Activated B cell treated with CpG ODN at 0.5 μM for 24 hours (primary cell): ENCODE measurements at regions not wholly inside any gene's neighbourhood (a gene's known extent, or its start where the extent isn't known, plus 50 kb on each side); places are given as distances from the start of the nearest gene placed in this dataset.

Experiments used
- ATAC-seq: fragments of 200-7000 bp; cut with Tn5 transposase; one replicate; pipeline ENCODE4 v1.10.0; 2021; ENCODE audit warnings: low read depth, mild to moderate bottlenecking, moderate library complexity
- CTCF ChIA-PET: fragments of 350-600 bp; sonication (Branson Sonifier 250); formaldehyde crosslinking; loops from one replicate; lab custom pipeline; 2021; ENCODE audit warnings: antibody characterized with exemption; lab: Charles Lee
- POLR2A ChIA-PET: fragments of 350-600 bp; sonication (Branson Sonifier 250); formaldehyde crosslinking; loops from one replicate; lab custom pipeline; 2021; ENCODE audit warnings: antibody characterized with exemption; lab: Charles Lee
- DNase-seq: peaks from one replicate; pipeline ENCODE4 v3.0.0; 2022
- H3K27ac Mint-ChIP-seq: one replicate; pipeline ENCODE4 v1.8.0; 2020; ENCODE audit warnings: mixed read lengths
- H3K27me3 Mint-ChIP-seq: one replicate; pipeline ENCODE4 v1.8.0; 2021; ENCODE audit warnings: mixed read lengths
- H3K36me3 Mint-ChIP-seq: one replicate; pipeline ENCODE4 v1.8.0; 2021; ENCODE audit warnings: low read depth, mixed read lengths
- H3K4me1 Mint-ChIP-seq: one replicate; pipeline ENCODE4 v1.8.0; 2021; ENCODE audit warnings: mixed read lengths
- H3K4me3 Mint-ChIP-seq: one replicate; pipeline ENCODE4 v1.8.0; 2020; ENCODE audit warnings: mild to moderate bottlenecking, mixed read lengths
- H3K9me3 Mint-ChIP-seq: one replicate; pipeline ENCODE4 v1.8.0; 2020; ENCODE audit warnings: mixed read lengths
- CTCF ChIP-seq: fragments of 200-600 bp; IDR thresholded peaks from one replicate; pipeline ENCODE4 v1.8.0; 2022; ENCODE audit warnings: antibody characterized with exemption, mild to moderate bottlenecking
- intact Hi-C: fragments of 100-400 bp; cut with micrococcal nuclease; formaldehyde crosslinking; loops from one replicate; pipeline ENCODE4 v1.15.1; 2024

GRCh38 chr13:104595511-104595910 lies 1529.3 kb upstream of the SLC10A2 start:
- Mint-ChIP-seq H3K27ac (no peak overlapping the region), H3K4me3 (no peak overlapping the region), H3K4me1 (no peaks in the 10 kb centered on the region), H3K27me3 (no peaks in the 10 kb centered on the region), H3K36me3 (no peaks in the 10 kb centered on the region), H3K9me3 (no peaks in the 10 kb centered on the region)
- ChIA-PET POLR2A (no interaction called here), CTCF (no interaction called here)
- DNase-seq (no peak), ATAC-seq (no peak)
- TF ChIP-seq CTCF: no peak
- intact Hi-C loops: no loop called here

GRCh38 chr13:104594806-104595205 lies 1528.6 kb upstream of the SLC10A2 start:
- no peaks in the 10 kb centered on the region for H3K36me3 Mint-ChIP-seq
- no peaks in the 10 kb centered on the region for H3K27me3 Mint-ChIP-seq
- no peak for ATAC-seq
- H3K4me1 Mint-ChIP-seq: no peaks in the 10 kb centered on the region
- ChIA-PET POLR2A (no interaction called here), CTCF (no interaction called here)
- intact Hi-C loops: no loop called here
- H3K27ac Mint-ChIP-seq: no peak overlapping the region
- H3K4me3 Mint-ChIP-seq: no peak overlapping the region
- no peaks in the 10 kb centered on the region for H3K9me3 Mint-ChIP-seq
- no peak for TF ChIP-seq CTCF
- DNase-seq: no peak

- DNase-seq (no peak), ATAC-seq (no peak)
- ChIA-PET CTCF (no interaction called here), POLR2A (no interaction called here)
- H3K9me3 Mint-ChIP-seq: no peaks in the 10 kb centered on the region
- no peaks in the 10 kb centered on the region for H3K27me3 Mint-ChIP-seq
- H3K36me3 Mint-ChIP-seq: no peaks in the 10 kb centered on the region
- TF ChIP-seq CTCF: no peak
- intact Hi-C loops: no loop called here
- no peak overlapping the region for H3K27ac Mint-ChIP-seq
- no peak overlapping the region for H3K4me3 Mint-ChIP-seq
- no peaks in the 10 kb centered on the region for H3K4me1 Mint-ChIP-seq
Measured at GRCh38 chr13:104593693-104594092, 1527.5 kb upstream of the SLC10A2 start.

- Mint-ChIP-seq H3K27ac (no peak overlapping the region), H3K4me1 (no peaks in the 10 kb centered on the region), H3K36me3 (no peaks in the 10 kb centered on the region), H3K27me3 (no peaks in the 10 kb centered on the region), H3K9me3 (no peaks in the 10 kb centered on the region), H3K4me3 (no peak overlapping the region)
- CTCF ChIA-PET: no interaction called here
- POLR2A ChIA-PET: no interaction called here
- intact Hi-C loops: no loop called here
- ATAC-seq (no peak), DNase-seq (no peak)
- TF ChIP-seq CTCF: no peak
Measured at GRCh38 chr13:104593251-104593576, 1527.0 kb upstream of the SLC10A2 start.

GRCh38 chr13:104592545-104593250 lies 1526.5 kb upstream of the SLC10A2 start:
- POLR2A ChIA-PET: no interaction called here
- DNase-seq (no peak), ATAC-seq (no peak)
- CTCF ChIA-PET: no interaction called here
- Mint-ChIP-seq H3K27ac (no peak overlapping the region), H3K4me3 (no peak overlapping the region), H3K4me1 (no peaks in the 10 kb centered on the region), H3K27me3 (no peaks in the 10 kb centered on the region), H3K9me3 (no peaks in the 10 kb centered on the region), H3K36me3 (no peaks in the 10 kb centered on the region)
- intact Hi-C loops: no loop called here
- no peak for TF ChIP-seq CTCF
